ENCODE measurements at regions not wholly inside any gene's neighbourhood (a gene's known extent, or its start where the extent isn't known, plus 50 kb on each side); places are given as distances from the start of the nearest gene placed in this dataset.

DNA sequence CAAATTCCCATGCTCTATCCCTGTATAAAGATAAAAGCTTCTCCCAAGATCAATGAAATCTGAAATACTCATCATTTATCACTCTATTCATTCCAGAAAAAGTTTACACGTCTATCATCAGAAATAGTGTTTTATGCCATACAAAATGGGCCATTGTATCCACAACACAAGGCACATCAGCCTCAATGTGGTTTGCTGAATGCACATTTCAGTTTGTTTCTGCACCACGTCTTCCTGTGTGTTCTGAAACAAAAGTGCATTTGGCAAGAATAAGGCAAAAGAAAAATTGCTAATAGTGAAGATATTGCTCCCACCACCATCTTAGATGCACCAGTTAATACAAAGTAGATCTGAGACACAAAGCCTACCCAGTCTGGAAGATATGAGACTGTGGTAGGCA, 89.6 kb upstream of the ETS2 start:
- DNase-seq, result no peak
- no peaks in the 10 kb centered on the region for H3K36me3 ChIP-seq
- intact Hi-C loops (cut with micrococcal nuclease), result loop anchor here (10.0 kb wide), 1 partner anchor 211 kb away; no protein-coding TSS in a partner anchor

DNA sequence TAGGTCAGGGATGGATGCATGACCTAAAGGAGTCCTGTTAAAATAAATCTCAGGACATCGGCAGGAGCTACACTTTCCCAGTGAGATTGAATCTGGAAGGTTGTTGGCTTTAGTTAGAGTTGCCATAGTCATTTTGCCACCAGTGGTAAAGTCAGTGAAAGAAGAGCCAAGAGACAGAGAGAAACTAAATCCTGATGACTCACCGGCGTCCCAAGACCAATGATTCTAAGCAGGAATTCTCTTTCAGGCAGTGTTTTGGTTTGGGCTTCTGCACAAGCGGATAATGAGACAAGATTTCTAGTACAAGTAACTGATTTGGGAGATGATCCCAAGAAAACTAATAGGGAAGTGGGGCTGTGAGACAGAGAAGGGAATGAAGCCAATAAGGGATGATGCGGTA, 88.8 kb upstream of the ETS2 start:
- no peaks in the 10 kb centered on the region for H3K27me3 ChIP-seq (ENCODE audit: low read depth)
- intact Hi-C loops (cut with micrococcal nuclease), result loop anchor here (10.0 kb wide), 1 partner anchor 212 kb away; no protein-coding TSS in a partner anchor
- no peaks in the 10 kb centered on the region for H3K9me3 ChIP-seq (replicated peaks)
- TF ChIP-seq, protein P1, sequence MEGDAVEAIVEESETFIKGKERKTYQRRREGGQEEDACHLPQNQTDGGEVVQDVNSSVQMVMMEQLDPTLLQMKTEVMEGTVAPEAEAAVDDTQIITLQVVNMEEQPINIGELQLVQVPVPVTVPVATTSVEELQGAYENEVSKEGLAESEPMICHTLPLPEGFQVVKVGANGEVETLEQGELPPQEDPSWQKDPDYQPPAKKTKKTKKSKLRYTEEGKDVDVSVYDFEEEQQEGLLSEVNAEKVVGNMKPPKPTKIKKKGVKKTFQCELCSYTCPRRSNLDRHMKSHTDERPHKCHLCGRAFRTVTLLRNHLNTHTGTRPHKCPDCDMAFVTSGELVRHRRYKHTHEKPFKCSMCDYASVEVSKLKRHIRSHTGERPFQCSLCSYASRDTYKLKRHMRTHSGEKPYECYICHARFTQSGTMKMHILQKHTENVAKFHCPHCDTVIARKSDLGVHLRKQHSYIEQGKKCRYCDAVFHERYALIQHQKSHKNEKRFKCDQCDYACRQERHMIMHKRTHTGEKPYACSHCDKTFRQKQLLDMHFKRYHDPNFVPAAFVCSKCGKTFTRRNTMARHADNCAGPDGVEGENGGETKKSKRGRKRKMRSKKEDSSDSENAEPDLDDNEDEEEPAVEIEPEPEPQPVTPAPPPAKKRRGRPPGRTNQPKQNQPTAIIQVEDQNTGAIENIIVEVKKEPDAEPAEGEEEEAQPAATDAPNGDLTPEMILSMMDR (IDR thresholded peaks at IDR 0.05; ENCODE audit: borderline replicate concordance), result no peak
- no peak for DNase-seq
- H3K4me1 ChIP-seq, result no peaks in the 10 kb centered on the region
- H3K27ac ChIP-seq (replicated peaks), result no peak overlapping the region
- H3K36me3 ChIP-seq, result no peaks in the 10 kb centered on the region
- no peak overlapping the region for H3K4me3 ChIP-seq

More for the DNA sequence above, 89.6 kb upstream of the ETS2 start:
- no peak overlapping the region for H3K27ac ChIP-seq (replicated peaks)
- H3K9me3 ChIP-seq (replicated peaks), result no peaks in the 10 kb centered on the region
- no peaks in the 10 kb centered on the region for H3K4me1 ChIP-seq
- no peaks in the 10 kb centered on the region for H3K27me3 ChIP-seq (ENCODE audit: low read depth)
- H3K4me3 ChIP-seq, result no peak overlapping the region
- TF ChIP-seq, protein P1 (IDR thresholded peaks at IDR 0.05; ENCODE audit: borderline replicate concordance), result no peak

DNA sequence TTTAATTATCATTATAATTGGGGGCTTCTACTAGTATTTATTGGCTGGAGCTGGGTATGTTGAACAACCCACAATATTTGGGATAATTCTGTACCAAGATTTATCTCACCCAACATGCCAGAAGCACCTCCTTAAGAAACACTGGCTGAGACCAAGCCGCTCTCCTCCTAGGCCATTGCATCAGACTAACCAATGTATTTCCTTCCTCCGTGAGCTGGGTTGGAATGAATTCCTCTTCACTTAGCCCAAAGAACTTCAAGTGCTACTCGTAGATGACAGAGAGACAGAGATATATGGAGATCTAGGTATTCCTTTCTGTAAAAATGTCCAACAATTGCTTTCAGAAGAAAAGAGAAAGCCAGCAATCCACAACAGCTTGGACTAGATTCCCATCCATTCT, 87.2 kb upstream of the ETS2 start:
- H3K9me3 ChIP-seq (replicated peaks), result no peaks in the 10 kb centered on the region
- intact Hi-C loops (cut with micrococcal nuclease), result loop anchor here (10.0 kb wide), 1 partner anchor 214 kb away; no protein-coding TSS in a partner anchor
- no peak for DNase-seq
- H3K4me1 ChIP-seq, result no peaks in the 10 kb centered on the region
- H3K27me3 ChIP-seq (ENCODE audit: low read depth), result no peaks in the 10 kb centered on the region
- TF ChIP-seq, protein P1 (IDR thresholded peaks at IDR 0.05; ENCODE audit: borderline replicate concordance), result no peak
- no peak overlapping the region for H3K4me3 ChIP-seq
- no peaks in the 10 kb centered on the region for H3K36me3 ChIP-seq
- no peak overlapping the region for H3K27ac ChIP-seq (replicated peaks)

DNA sequence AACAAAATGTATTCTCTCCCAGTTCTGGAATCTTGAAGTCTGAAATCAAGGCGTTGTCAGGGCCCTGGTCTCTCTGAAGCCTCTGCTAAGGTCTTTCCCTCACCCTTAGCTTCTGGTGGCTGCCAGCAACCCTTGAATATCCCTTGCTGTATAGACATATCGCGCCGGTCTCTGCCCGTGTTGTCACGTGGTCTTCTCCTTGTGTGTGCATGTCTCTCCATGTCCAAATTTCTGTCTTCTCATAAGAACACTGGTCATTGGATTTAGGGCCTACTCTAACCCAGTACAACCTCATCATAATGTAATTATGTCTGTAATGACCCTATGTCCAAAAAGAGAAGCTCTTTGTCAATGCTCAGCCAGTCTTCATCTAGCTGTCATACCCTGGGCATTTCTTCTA, 85.7 kb upstream of the ETS2 start:
- Histone ChIP-seq H3K4me3 (no peak overlapping the region), H3K9me3 (replicated peaks) (peaks cover 14% of the 10 kb centered on the region), H3K27me3 (ENCODE audit: low read depth) (no peaks in the 10 kb centered on the region), H3K36me3 (no peaks in the 10 kb centered on the region), H3K27ac (replicated peaks) (no peak overlapping the region), H3K4me1 (no peaks in the 10 kb centered on the region)
- DNase-seq, result no peak
- TF ChIP-seq, protein P1 (IDR thresholded peaks at IDR 0.05; ENCODE audit: borderline replicate concordance), result no peak
- intact Hi-C loops (cut with micrococcal nuclease), result no loop called here

DNA sequence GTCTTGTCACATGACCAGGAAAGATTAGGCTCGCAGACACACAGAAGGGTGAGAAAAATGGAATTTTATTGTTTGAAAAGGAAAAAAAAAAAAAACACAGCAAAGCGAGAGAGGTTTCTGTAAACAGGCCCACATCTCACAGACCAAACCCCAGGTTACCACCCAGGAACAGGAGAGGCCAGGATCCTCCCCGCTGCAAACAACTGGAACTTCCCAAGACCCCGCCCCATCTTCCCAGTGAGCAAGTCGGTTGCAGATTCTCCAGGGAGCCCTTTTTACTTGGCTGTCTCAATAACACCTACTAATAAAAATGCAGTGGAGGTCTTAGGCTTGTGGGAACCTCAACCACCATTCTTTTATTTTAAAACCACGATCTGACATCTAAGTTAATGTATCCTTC, 84.7 kb upstream of the ETS2 start:
- H3K36me3 ChIP-seq, result no peaks in the 10 kb centered on the region
- no peaks in the 10 kb centered on the region for H3K27me3 ChIP-seq (ENCODE audit: low read depth)
- H3K27ac ChIP-seq (replicated peaks), result no peak overlapping the region
- no peak overlapping the region for H3K4me3 ChIP-seq
- intact Hi-C loops (cut with micrococcal nuclease), result no loop called here
- TF ChIP-seq, protein P1 (IDR thresholded peaks at IDR 0.05; ENCODE audit: borderline replicate concordance), result no peak
- peaks cover 24% of the 10 kb centered on the region for H3K9me3 ChIP-seq (replicated peaks)
- H3K4me1 ChIP-seq, result no peaks in the 10 kb centered on the region
- no peak for DNase-seq
